GM23248 (cell line): ENCODE measurements at regions not wholly inside any gene's neighbourhood (a gene's known extent, or its start where the extent isn't known, plus 50 kb on each side); places are given as distances from the start of the nearest gene placed in this dataset.

Experiments
- EZH2 ChIP-seq: fragments of 200-600 bp; sonication (generic); IDR thresholded peaks from 2 replicates; pipeline ENCODE4 v1.6.1; 2018; ENCODE audit warnings: antibody characterized with exemption, mild to moderate bottlenecking; ENCODE audit not compliant: insufficient read depth, poor library complexity, severe bottlenecking
- EZH2phosphoT487 ChIP-seq: fragments of 200-600 bp; sonication (generic); IDR thresholded peaks from 2 replicates; pipeline ENCODE4 v1.6.1; 2018; ENCODE audit warnings: antibody characterized with exemption, moderate library complexity, mild to moderate bottlenecking, low read depth; ENCODE audit not compliant: insufficient read depth

- TF ChIP-seq EZH2 (no peak), EZH2phosphoT487 (no peak)
These were observed 214.3 kb upstream of the N4BP1 start for GRCh38 chr16:48824271-48824670.
